MM.1S (cell line): ENCODE measurements at regions not wholly inside any gene's neighbourhood (a gene's known extent, or its start where the extent isn't known, plus 50 kb on each side); places are given as distances from the start of the nearest gene placed in this dataset.

Source experiments
- DNase-seq: peaks from one replicate; pipeline ENCODE4 v3.0.0-alpha.2; 2015
- H2AFZ ChIP-seq: fragments of 300-600 bp; sonication (generic); 2 replicates; pipeline ENCODE4 v1.6.0; 2016; ENCODE audit warnings: antibody characterized with exemption, low read length
- H3F3A ChIP-seq: fragments of 300-600 bp; sonication (generic); 2 replicates; pipeline ENCODE4 v1.6.1; 2016; ENCODE audit warnings: mild to moderate bottlenecking, antibody characterized with exemption, low read length, moderate library complexity, mixed read lengths; ENCODE audit not compliant: insufficient read depth
- H3K27ac ChIP-seq: fragments of 300-600 bp; sonication (generic); 2 replicates; pipeline ENCODE4 v1.5.1; 2016; ENCODE audit warnings: mild to moderate bottlenecking, low read length
- H3K27me3 ChIP-seq: fragments of 300-600 bp; sonication (generic); replicated peaks from 2 replicates; pipeline ENCODE4 v1.6.0; 2016; ENCODE audit warnings: low read length; ENCODE audit not compliant: insufficient read depth
- H3K36me3 ChIP-seq: fragments of 300-600 bp; sonication (generic); replicated peaks from 2 replicates; pipeline ENCODE4 v1.6.1; 2016; ENCODE audit warnings: mild to moderate bottlenecking, low read length, mixed read lengths; ENCODE audit not compliant: insufficient read depth
- H3K4me1 ChIP-seq: fragments of 300-600 bp; sonication (generic); 2 replicates; pipeline ENCODE4 v1.6.1; 2016; ENCODE audit warnings: low read length, mixed read lengths
- H3K4me2 ChIP-seq: fragments of 300-600 bp; sonication (generic); 2 replicates; pipeline ENCODE4 v1.6.0; 2016; ENCODE audit warnings: low read depth, low read length
- H3K4me3 ChIP-seq: fragments of 300-600 bp; sonication (generic); 2 replicates; pipeline ENCODE4 v1.5.1; 2016; ENCODE audit warnings: low read length, mixed read lengths
- H3K79me2 ChIP-seq: fragments of 300-600 bp; sonication (generic); 2 replicates; pipeline ENCODE4 v1.6.1; 2016; ENCODE audit warnings: mixed run types, low read length, mixed read lengths
- H3K9ac ChIP-seq: fragments of 300-600 bp; sonication (generic); 2 replicates; pipeline ENCODE4 v1.6.1; 2016; ENCODE audit warnings: low read length, mixed read lengths
- H3K9me2 ChIP-seq: fragments of 300-600 bp; sonication (generic); replicated peaks from 2 replicates; pipeline ENCODE4 v1.6.1; 2016; ENCODE audit warnings: mild to moderate bottlenecking, low read length, mixed read lengths; ENCODE audit not compliant: insufficient read depth
- H3K9me3 ChIP-seq: fragments of 300-600 bp; sonication (generic); replicated peaks from 2 replicates; pipeline ENCODE4 v1.6.1; 2016; ENCODE audit warnings: mild to moderate bottlenecking, low read length, mixed read lengths; ENCODE audit not compliant: insufficient read depth
- H4K20me1 ChIP-seq: fragments of 300-600 bp; sonication (generic); 2 replicates; pipeline ENCODE4 v1.6.1; 2016; ENCODE audit warnings: mild to moderate bottlenecking, low read length, moderate library complexity, mixed read lengths; ENCODE audit not compliant: insufficient read depth
- CTCF ChIP-seq: fragments of 300-600 bp; sonication (generic); IDR thresholded peaks from 2 replicates; pipeline ENCODE4 v1.5.1; 2016; ENCODE audit warnings: antibody characterized with exemption, low read length, mixed read lengths
- EZH2 ChIP-seq: fragments of 300-600 bp; sonication (generic); optimal IDR thresholded peaks from 2 replicates; pipeline ENCODE3; 2017; ENCODE audit warnings: low read depth, mild to moderate bottlenecking, antibody characterized with exemption, low read length, mixed read lengths
- EZH2phosphoT487 ChIP-seq: fragments of 300-600 bp; sonication (generic); IDR thresholded peaks from 2 replicates; pipeline ENCODE4 v1.6.1; 2018; ENCODE audit warnings: antibody characterized with exemption, low read length

DNA sequence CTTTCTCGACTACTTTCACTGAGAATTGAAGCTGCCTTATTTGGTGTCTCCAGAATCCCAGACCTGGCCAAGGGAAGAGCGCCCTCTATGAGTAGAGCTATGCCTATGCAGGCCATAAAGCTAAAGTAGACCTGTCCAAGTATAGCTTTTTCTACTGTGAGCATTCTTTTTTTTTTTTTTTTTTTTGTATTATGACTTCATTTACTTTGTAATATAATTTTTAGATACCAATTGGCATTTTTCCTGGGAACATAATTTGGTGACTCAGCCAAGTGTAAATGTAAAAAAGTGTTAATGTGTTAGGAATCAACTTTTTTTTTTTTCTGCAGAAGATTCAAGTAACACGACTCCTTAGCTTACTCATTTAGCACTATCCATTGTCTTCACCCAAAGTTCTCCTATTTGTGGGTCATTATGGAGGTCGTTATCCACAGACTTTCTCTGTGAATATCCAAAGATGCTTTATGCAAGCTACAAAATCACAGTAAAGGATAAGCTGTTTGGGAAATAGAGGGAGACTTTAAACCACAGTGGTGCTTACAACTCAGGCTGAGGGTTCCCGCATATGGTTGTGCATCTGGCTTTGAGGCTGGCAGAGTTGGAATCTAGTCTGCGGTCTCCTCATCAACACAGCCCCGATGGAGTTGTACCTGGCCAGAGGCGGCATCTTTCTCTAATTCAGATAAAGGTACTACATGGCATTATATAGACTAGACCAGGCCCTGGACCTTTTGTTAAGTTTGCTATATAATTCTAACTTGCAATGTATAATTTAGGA, 1040.2 kb upstream of the SORCS1 start:
- Histone ChIP-seq H3K79me2 (no peaks in the 10 kb centered on the region), H3K9me3 (no peaks in the 10 kb centered on the region), H4K20me1 (no peaks in the 10 kb centered on the region), H3K4me2 (no peak overlapping the region), H3K9ac (no peak overlapping the region), H3K27ac (no peak overlapping the region), H3K9me2 (no peaks in the 10 kb centered on the region), H3K4me1 (no peaks in the 10 kb centered on the region), H3F3A (no peaks in the 10 kb centered on the region), H3K4me3 (no peak overlapping the region), H3K36me3 (no peaks in the 10 kb centered on the region), H2AFZ (no peak overlapping the region), H3K27me3 (no peaks in the 10 kb centered on the region)
- DNase-seq, result peak; percentile 51
- TF ChIP-seq EZH2 (no peak), EZH2phosphoT487 (no peak), CTCF (peak; percentile 54)

- H3K4me3 ChIP-seq, result no peak overlapping the region
- H3K27me3 ChIP-seq, result no peaks in the 10 kb centered on the region
- H3K79me2 ChIP-seq, result no peaks in the 10 kb centered on the region
- no peak overlapping the region for H3K27ac ChIP-seq
- TF ChIP-seq EZH2phosphoT487, result no peak
- no peak for TF ChIP-seq EZH2
- no peak overlapping the region for H3K9ac ChIP-seq
- no peak overlapping the region for H3K4me2 ChIP-seq
- no peaks in the 10 kb centered on the region for H3K36me3 ChIP-seq
- no peaks in the 10 kb centered on the region for H3K9me2 ChIP-seq
- H3K4me1 ChIP-seq, result no peaks in the 10 kb centered on the region
- H3F3A ChIP-seq, result no peaks in the 10 kb centered on the region
- H3K9me3 ChIP-seq, result no peaks in the 10 kb centered on the region
- H4K20me1 ChIP-seq, result no peaks in the 10 kb centered on the region
- no peak for DNase-seq
- H2AFZ ChIP-seq, result no peak overlapping the region
These were observed 1039.5 kb upstream of the SORCS1 start for GRCh38 chr10:108203905-108204527.

GRCh38 chr10:108187408-108188012, 1023.0 kb upstream of the SORCS1 start:
- H2AFZ ChIP-seq, result no peak overlapping the region
- TF ChIP-seq EZH2phosphoT487 (no peak), CTCF (no peak), EZH2 (no peak)
- no peak overlapping the region for H3K4me3 ChIP-seq
- no peak overlapping the region for H3K27ac ChIP-seq
- DNase-seq, result no peak
- no peaks in the 10 kb centered on the region for H3K9me2 ChIP-seq
- no peaks in the 10 kb centered on the region for H3F3A ChIP-seq
- no peaks in the 10 kb centered on the region for H3K4me1 ChIP-seq
- no peaks in the 10 kb centered on the region for H3K9me3 ChIP-seq
- H3K9ac ChIP-seq, result no peak overlapping the region
- no peaks in the 10 kb centered on the region for H4K20me1 ChIP-seq
- H3K4me2 ChIP-seq, result no peak overlapping the region
- no peaks in the 10 kb centered on the region for H3K27me3 ChIP-seq
- H3K79me2 ChIP-seq, result no peaks in the 10 kb centered on the region
- no peaks in the 10 kb centered on the region for H3K36me3 ChIP-seq
